Nephron (organoid): ENCODE measurements at regions not wholly inside any gene's neighbourhood (a gene's known extent, or its start where the extent isn't known, plus 50 kb on each side); places are given as distances from the start of the nearest gene placed in this dataset.

Source experiments
- H3K27ac Mint-ChIP-seq, 3 experiments: 2 replicates each; pipeline ENCODE4 v1.8.0; 2020; ENCODE audit warnings: mixed read lengths in 3 of 3, mild to moderate bottlenecking in 2 of 3, moderate library complexity in 1 of 3
- H3K27me3 Mint-ChIP-seq: 2 replicates; pipeline ENCODE4 v1.8.0; 2021; ENCODE audit warnings: low read depth, mild to moderate bottlenecking, moderate library complexity, mixed read lengths
- H3K36me3 Mint-ChIP-seq: 2 replicates; pipeline ENCODE4 v1.8.0; 2020; ENCODE audit warnings: low read depth, mixed read lengths
- H3K4me1 Mint-ChIP-seq: 2 replicates; pipeline ENCODE4 v1.8.0; 2020; ENCODE audit warnings: mixed read lengths
- H3K4me3 Mint-ChIP-seq, 3 experiments: 2 replicates each; pipeline ENCODE4 v1.8.0; 2020; ENCODE audit warnings: mild to moderate bottlenecking in 3 of 3, mixed read lengths in 3 of 3, moderate library complexity in 2 of 3
- H3K9me3 Mint-ChIP-seq: 2 replicates; pipeline ENCODE4 v1.8.0; 2020; ENCODE audit warnings: mixed read lengths
- CTCF ChIP-seq, 3 experiments: fragments of 200-600 bp; sonication (generic); IDR thresholded peaks; one replicate each; pipeline ENCODE4 v1.5.0; 2021; ENCODE audit warnings: antibody characterized with exemption in 3 of 3; ENCODE audit not compliant: unreplicated experiment in 3 of 3

- H3K4me3 Mint-ChIP-seq, result no peak overlapping the region
Measured at GRCh38 chr2:180734382-180734781, 246.0 kb upstream of the UBE2E3 start.

GRCh38 chr2:180733330-180733729 is 247.1 kb upstream of the UBE2E3 start:
- Mint-ChIP-seq H3K36me3 (no peaks in the 10 kb centered on the region), H3K9me3 (no peaks in the 10 kb centered on the region), H3K4me1 (peaks cover 20% of the 10 kb centered on the region), H3K27me3 (no peaks in the 10 kb centered on the region), H3K4me3 (no peak overlapping the region), H3K27ac (no peak overlapping the region)
- no peak for TF ChIP-seq CTCF (IDR thresholded peaks at IDR 0.05; ENCODE audit: unreplicated experiment in 3 of 3)

More at GRCh38 chr2:180734382-180734781, 246.0 kb upstream of the UBE2E3 start:
- no peak for TF ChIP-seq CTCF (IDR thresholded peaks at IDR 0.05; ENCODE audit: unreplicated experiment in 3 of 3)
- no peaks in the 10 kb centered on the region for H3K9me3 Mint-ChIP-seq
- peaks cover 20% of the 10 kb centered on the region for H3K4me1 Mint-ChIP-seq
- H3K36me3 Mint-ChIP-seq, result no peaks in the 10 kb centered on the region
- no peaks in the 10 kb centered on the region for H3K27me3 Mint-ChIP-seq
- H3K27ac Mint-ChIP-seq, result no peak overlapping the region

- Mint-ChIP-seq H3K27ac (no peak overlapping the region), H3K4me3 (no peak overlapping the region), H3K9me3 (no peaks in the 10 kb centered on the region), H3K27me3 (no peaks in the 10 kb centered on the region), H3K36me3 (no peaks in the 10 kb centered on the region), H3K4me1 (peaks cover 20% of the 10 kb centered on the region)
- TF ChIP-seq CTCF (IDR thresholded peaks at IDR 0.05; ENCODE audit: unreplicated experiment in 3 of 3), result no peak
Measured at GRCh38 chr2:180732337-180732736, 248.1 kb upstream of the UBE2E3 start.

DNA sequence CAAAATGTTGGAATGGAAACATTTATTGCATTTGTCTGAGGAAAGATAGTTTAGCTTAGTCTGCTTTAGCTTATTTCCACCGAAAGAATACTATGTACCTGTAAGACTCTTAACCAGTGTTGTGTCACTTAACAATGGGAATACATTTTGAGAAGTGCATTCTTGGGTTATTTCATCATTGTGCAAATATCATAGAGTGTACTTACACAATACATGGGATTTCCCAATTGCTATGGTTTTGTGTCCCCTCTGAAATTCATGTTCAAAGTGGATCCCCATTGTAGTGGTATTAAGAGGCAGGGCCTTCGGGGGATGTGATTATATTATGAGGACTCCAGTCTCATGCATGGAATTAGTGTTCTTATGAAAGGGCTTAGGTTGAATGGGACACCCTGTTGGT is 249.4 kb upstream of the UBE2E3 start:
- Mint-ChIP-seq H3K36me3 (no peaks in the 10 kb centered on the region), H3K9me3 (no peaks in the 10 kb centered on the region), H3K4me3 (no peak overlapping the region), H3K27ac (no peak overlapping the region), H3K4me1 (peaks cover 20% of the 10 kb centered on the region), H3K27me3 (no peaks in the 10 kb centered on the region)
- TF ChIP-seq CTCF (IDR thresholded peaks at IDR 0.05; ENCODE audit: unreplicated experiment in 3 of 3), result no peak

- no peaks in the 10 kb centered on the region for H3K9me3 Mint-ChIP-seq
- H3K4me3 Mint-ChIP-seq, result no peak overlapping the region
Measured at GRCh38 chr2:180728928-180729559, 251.4 kb upstream of the UBE2E3 start.

More at GRCh38 chr2:180728928-180729559, 251.4 kb upstream of the UBE2E3 start:
- no peak for TF ChIP-seq CTCF (IDR thresholded peaks at IDR 0.05; ENCODE audit: unreplicated experiment in 3 of 3)
- Mint-ChIP-seq H3K4me1 (peaks cover 10% of the 10 kb centered on the region), H3K27ac (no peak overlapping the region), H3K27me3 (no peaks in the 10 kb centered on the region), H3K36me3 (no peaks in the 10 kb centered on the region)
